HCT116 (cell line): ENCODE measurements at regions not wholly inside any gene's neighbourhood (a gene's known extent, or its start where the extent isn't known, plus 50 kb on each side); places are given as distances from the start of the nearest gene placed in this dataset.

Experiments used
- ATAC-seq: fragments of 200-7000 bp; cut with Tn5 transposase; 2 replicates; pipeline ENCODE4 v1.9.1; 2020; ENCODE audit warnings: mild to moderate bottlenecking, moderate library complexity
- BruUV-seq: library from RNA; stranded (reverse); fragments of 400-500 nt; replicated peaks from 2 replicates; lab custom pipeline; 2021; lab: Mats Ljungman, UMichigan
- CTCF ChIA-PET: fragments of 300-600 bp; sonication (Branson Sonifier 250); formaldehyde crosslinking; loops from one replicate; lab custom pipeline; 2021; ENCODE audit warnings: antibody characterized with exemption; lab: Charles Lee
- POLR2A ChIA-PET: fragments of 300-600, 350-600 bp; sonication (Branson Sonifier 250); formaldehyde crosslinking; loops from one replicate; lab custom pipeline; 2021; ENCODE audit warnings: antibody characterized with exemption; lab: Charles Lee
- RAD21 ChIA-PET, 2 experiments: fragments of 300-600 bp; sonication (Branson Sonifier 250); formaldehyde crosslinking; loops; one replicate each; lab custom pipeline; 2023; ENCODE audit warnings: low total read pairs in 2 of 2; ENCODE audit not compliant: uncharacterized antibody in 2 of 2, unreplicated experiment in 2 of 2, low non-redundant PET in 1 of 2; lab: Charles Lee
- DNase-seq: peaks from one replicate; pipeline ENCODE4 v3.0.0-alpha.2; 2010; ENCODE audit warnings: low read depth, low spot score
- H2AFZ ChIP-seq: fragments of 200-600 bp; shearing (Covaris generic), sonication (generic); 2 replicates; pipeline ENCODE4 v1.6.1; 2017; ENCODE audit warnings: low read depth, mixed run types, mixed read lengths, antibody characterized with exemption, low read length; ENCODE audit not compliant: poor library complexity, severe bottlenecking
- H3K27ac ChIP-seq: 2 replicates; pipeline ENCODE4 v1.5.1; 2012; ENCODE audit warnings: low read depth, low read length
- H3K27me3 ChIP-seq: fragments of 200-600 bp; sonication (generic); 2 replicates; pipeline ENCODE4 v1.6.1; 2016; ENCODE audit warnings: mixed run types, low read length, mixed read lengths; ENCODE audit not compliant: insufficient read depth
- H3K36me3 ChIP-seq, 2 experiments: fragments of 200-500 bp in 1 of 2; fragments of 200-600 bp in 1 of 2; sonication (Bioruptor generic) in 1 of 2; sonication (generic) in 1 of 2; 2 replicates each; pipeline versions ENCODE4 v1.5.1 to v1.6.1; 2014 to 2016; ENCODE audit warnings: low read length in 2 of 2, inconsistent platforms in 1 of 2, mixed read lengths in 1 of 2, mixed run types in 1 of 2; ENCODE audit not compliant: insufficient read depth in 2 of 2, control insufficient read depth in 1 of 2
- H3K4me1 ChIP-seq, 2 experiments: fragments of 200-600 bp in 1 of 2; sonication (generic) in 1 of 2; 2 replicates each; pipeline versions ENCODE4 v1.5.1 to v1.6.1; 2012 to 2017; ENCODE audit warnings: low read length in 2 of 2, inconsistent platforms in 1 of 2, mild to moderate bottlenecking in 1 of 2, mixed read lengths in 1 of 2, mixed run types in 1 of 2, moderate library complexity in 1 of 2; ENCODE audit not compliant: insufficient read depth in 2 of 2, control insufficient read depth in 1 of 2
- H3K4me2 ChIP-seq: fragments of 200-600 bp; sonication (generic); 2 replicates; pipeline ENCODE4 v1.6.1; 2017; ENCODE audit warnings: mixed run types, low read length, mixed read lengths
- H3K4me3 ChIP-seq, 2 experiments: fragments of 200-600 bp in 1 of 2; sonication (generic) in 1 of 2; replicated peaks in 1 of 2; 2 replicates each; pipeline ENCODE4 v1.5.1; 2011 to 2016; ENCODE audit warnings: low read length in 2 of 2, control low read depth in 1 of 2, low read depth in 1 of 2, mild to moderate bottlenecking in 1 of 2, mixed read lengths in 1 of 2, mixed run types in 1 of 2
- H3K79me2 ChIP-seq: fragments of 200-600 bp; sonication (generic); 2 replicates; pipeline ENCODE4 v1.6.1; 2017; ENCODE audit warnings: mild to moderate bottlenecking, mixed run types, low read length, moderate library complexity, mixed read lengths; ENCODE audit not compliant: insufficient read depth
- H3K9ac ChIP-seq: fragments of 200-600 bp; sonication (generic); 2 replicates; pipeline ENCODE4 v1.6.1; 2016; ENCODE audit warnings: low read length, mixed read lengths
- H3K9me2 ChIP-seq: fragments of 200-600 bp; sonication (generic), shearing (Covaris generic); 2 replicates; pipeline ENCODE4 v1.6.1; 2017; ENCODE audit warnings: mixed run types, mild to moderate bottlenecking, moderate library complexity; ENCODE audit not compliant: insufficient read depth
- H3K9me3 ChIP-seq, 2 experiments: fragments of 200-500 bp in 1 of 2; fragments of 200-600 bp in 1 of 2; sonication (Bioruptor generic) in 1 of 2; sonication (generic) in 1 of 2; 2 replicates each; pipeline ENCODE4 v1.6.1; 2014 to 2017; ENCODE audit warnings: low read length in 2 of 2, mixed read lengths in 2 of 2, inconsistent platforms in 1 of 2, low read depth in 1 of 2, mild to moderate bottlenecking in 1 of 2, mixed run types in 1 of 2, moderate library complexity in 1 of 2; ENCODE audit not compliant: control insufficient read depth in 1 of 2, insufficient read depth in 1 of 2
- H4K20me1 ChIP-seq: fragments of 200-600 bp; sonication (generic), shearing (Covaris generic); 2 replicates; pipeline ENCODE4 v1.6.1; 2017; ENCODE audit warnings: mixed run types, mild to moderate bottlenecking, moderate library complexity; ENCODE audit not compliant: insufficient read depth
- ATF3 ChIP-seq: IDR thresholded peaks from 2 replicates; pipeline ENCODE4 v1.6.1; 2012
- CBX3 ChIP-seq: IDR thresholded peaks from 2 replicates; pipeline ENCODE4 v1.6.1; 2012; ENCODE audit warnings: low read depth
- CEBPB ChIP-seq: IDR thresholded peaks from 2 replicates; pipeline ENCODE4 v1.6.1; 2012; ENCODE audit warnings: low read depth
- CTCF ChIP-seq, 3 experiments: fragments of 200-600 bp in 1 of 3; sonication (generic) in 1 of 3; IDR thresholded peaks in 2 of 3; conservative IDR thresholded peaks in 1 of 3; 2 replicates each; pipeline ENCODE4 v1.5.1; 2012 to 2017; ENCODE audit warnings: low read depth in 2 of 3, low read length in 2 of 3, antibody characterized with exemption in 1 of 3, borderline replicate concordance in 1 of 3, control low read depth in 1 of 3, mild to moderate bottlenecking in 1 of 3, mixed read lengths in 1 of 3, mixed run types in 1 of 3, moderate library complexity in 1 of 3; ENCODE audit not compliant: insufficient read depth in 1 of 3
- ELF1 ChIP-seq: IDR thresholded peaks from 2 replicates; pipeline ENCODE4 v1.6.1; 2012; ENCODE audit warnings: low read depth, borderline replicate concordance
- EZH2 ChIP-seq: fragments of 200-600 bp; sonication (generic); IDR thresholded peaks from 2 replicates; pipeline ENCODE4 v1.6.1; 2017; ENCODE audit warnings: antibody characterized with exemption, mixed run types
- EZH2phosphoT487 ChIP-seq: fragments of 200-600 bp; IDR thresholded peaks from 2 replicates; pipeline ENCODE4 v1.6.1; 2018; ENCODE audit warnings: antibody characterized with exemption, borderline replicate concordance
- FOSL1 ChIP-seq: IDR thresholded peaks from 2 replicates; pipeline ENCODE4 v1.6.1; 2012; ENCODE audit warnings: low read depth
- RAD21 ChIP-seq: IDR thresholded peaks from 2 replicates; pipeline ENCODE4 v1.6.1; 2012; ENCODE audit warnings: low read depth, mild to moderate bottlenecking
- SIN3A ChIP-seq: IDR thresholded peaks from 2 replicates; pipeline ENCODE4 v1.6.1; 2012; ENCODE audit warnings: low read depth
- SP1 ChIP-seq: IDR thresholded peaks from 2 replicates; pipeline ENCODE4 v1.6.1; 2012; ENCODE audit warnings: low read depth
- SRF ChIP-seq: IDR thresholded peaks from 2 replicates; pipeline ENCODE4 v1.6.1; 2012; ENCODE audit warnings: low read depth
- YY1 ChIP-seq: IDR thresholded peaks from 2 replicates; pipeline ENCODE4 v1.6.1; 2011; ENCODE audit warnings: low read length, low read depth, moderate library complexity, mild to moderate bottlenecking; ENCODE audit not compliant: insufficient replicate concordance; ENCODE audit errors: extremely low read depth
- ZBTB33 ChIP-seq: IDR thresholded peaks from 2 replicates; pipeline ENCODE4 v1.6.1; 2011; ENCODE audit warnings: mild to moderate bottlenecking, low read length, moderate library complexity; ENCODE audit not compliant: insufficient replicate concordance; ENCODE audit errors: extremely low read depth
- ZFX ChIP-seq: fragments of 450-650 bp; IDR thresholded peaks from 2 replicates; pipeline ENCODE4 v1.6.1; 2017
- ZNF274 ChIP-seq: fragments of 200-500 bp; sonication (Bioruptor generic); IDR thresholded peaks from 2 replicates; pipeline ENCODE4 v1.6.1; 2014; ENCODE audit warnings: mild to moderate bottlenecking, low read depth, low read length, inconsistent platforms
- intact Hi-C: fragments of 100-400 bp; cut with micrococcal nuclease; formaldehyde crosslinking; loops from 2 replicates; pipeline ENCODE4 v1.10.0; 2022

DNA sequence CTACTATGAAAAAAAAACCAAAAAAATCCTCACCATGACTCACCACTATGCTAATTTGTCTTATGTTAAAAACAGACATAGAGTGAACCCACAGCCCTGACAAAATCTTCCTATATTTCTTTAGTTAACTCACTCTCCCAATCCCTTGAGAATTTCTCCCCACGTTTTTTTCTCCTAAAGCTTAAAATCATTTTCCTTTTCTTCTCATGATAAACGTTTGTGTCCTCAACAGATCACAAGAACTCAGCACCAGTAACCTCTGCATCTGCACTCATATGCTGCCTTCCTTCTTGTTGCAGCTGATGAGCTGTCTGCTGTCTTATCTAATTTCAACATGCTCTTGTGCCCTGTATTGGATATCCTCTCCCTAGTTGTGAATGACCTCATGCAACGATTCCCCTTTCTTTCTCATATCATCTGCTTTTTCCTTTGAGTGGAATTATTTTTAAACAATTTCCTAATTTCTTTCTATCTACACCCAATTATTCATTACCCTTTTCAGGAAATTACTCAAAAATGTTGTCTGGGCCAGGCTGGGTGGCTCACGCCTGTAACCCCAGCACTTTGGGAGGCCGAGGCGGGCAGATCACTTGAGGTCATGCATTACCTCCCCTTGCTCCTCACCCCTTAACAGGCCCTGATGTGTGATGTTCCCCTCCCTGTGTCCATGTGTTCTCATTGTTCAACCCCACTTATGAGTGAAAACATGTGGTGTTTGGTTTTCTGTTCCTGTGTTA is 427.5 kb upstream of the MGAT4C start:
- ATAC-seq (no peak), DNase-seq (no peak)
- no peaks in the 10 kb centered on the region for H4K20me1 ChIP-seq
- H3K36me3 ChIP-seq: no peaks in the 10 kb centered on the region
- RAD21 ChIA-PET: no interaction called here
- POLR2A ChIA-PET: no interaction called here
- H3K9me3 ChIP-seq: no peaks in the 10 kb centered on the region
- H2AFZ ChIP-seq: no peak overlapping the region
- H3K4me1 ChIP-seq: no peaks in the 10 kb centered on the region
- H3K79me2 ChIP-seq: no peaks in the 10 kb centered on the region
- H3K9me2 ChIP-seq: no peaks in the 10 kb centered on the region
- no peak overlapping the region for H3K27ac ChIP-seq
- CTCF ChIA-PET: no interaction called here
- H3K4me3 ChIP-seq: no peak overlapping the region
- H3K27me3 ChIP-seq: no peaks in the 10 kb centered on the region
- H3K4me2 ChIP-seq: no peak overlapping the region
- intact Hi-C loops: no loop called here
- no TSS peak for BruUV-seq
- H3K9ac ChIP-seq: no peak overlapping the region
- no peak for TF ChIP-seq EZH2
- TF ChIP-seq ZFX: no peak

- no peak overlapping the region for H3K9ac ChIP-seq
- ATAC-seq (no peak), DNase-seq (no peak)
- ChIA-PET POLR2A (interaction anchor here (0.6 kb wide), 1 partner anchor 104 kb away, joined by 3 read pairs; no protein-coding TSS in a partner anchor), CTCF (no interaction called here), RAD21 (no interaction called here)
- TF ChIP-seq CTCF (IDR thresholded peaks at IDR 0.05 in 2 of 3, conservative IDR thresholded peaks at IDR 0.05 in 1 of 3; ENCODE audit: borderline replicate concordance in 1 of 3, insufficient read depth in 1 of 3, low read depth in 2 of 3, low read length in 2 of 3): no peak
- no peak for TF ChIP-seq ELF1
- TF ChIP-seq CEBPB: no peak
- no peak for TF ChIP-seq FOSL1
- TF ChIP-seq ATF3: no peak
- no peak for TF ChIP-seq YY1
- TF ChIP-seq RAD21: no peak
- TF ChIP-seq ZNF274: no peak
- TF ChIP-seq SP1: no peak
- no peak for TF ChIP-seq CBX3
- TF ChIP-seq EZH2phosphoT487: no peak
- no peak for TF ChIP-seq ZBTB33
- no peak for TF ChIP-seq SIN3A
- TF ChIP-seq SRF: no peak
- H2AFZ ChIP-seq: no peak overlapping the region
- no peaks in the 10 kb centered on the region for H3K4me1 ChIP-seq
- H3K9me2 ChIP-seq: no peaks in the 10 kb centered on the region
- no peak overlapping the region for H3K4me2 ChIP-seq
- H3K79me2 ChIP-seq: no peaks in the 10 kb centered on the region
- H3K27ac ChIP-seq: no peak overlapping the region
- H3K36me3 ChIP-seq: no peaks in the 10 kb centered on the region
- no peaks in the 10 kb centered on the region for H4K20me1 ChIP-seq
- H3K9me3 ChIP-seq: no peaks in the 10 kb centered on the region
- no peaks in the 10 kb centered on the region for H3K27me3 ChIP-seq
- intact Hi-C loops: no loop called here
- BruUV-seq: no TSS peak
- no peak overlapping the region for H3K4me3 ChIP-seq
Measured at GRCh38 chr12:86681060-86681459, 424.9 kb upstream of the MGAT4C start.
